Kidney glomerular epithelial cell (primary cell): ENCODE measurements at regions not wholly inside any gene's neighbourhood (a gene's known extent, or its start where the extent isn't known, plus 50 kb on each side); places are given as distances from the start of the nearest gene placed in this dataset.

Source experiments
- DNase-seq: peaks from one replicate; lab custom pipeline; 2025; lab: John Stamatoyannopoulos, UW

- DNase-seq: no peak
Observed at GRCh38 chr6:101212640-101213039, 180.9 kb upstream of the GRIK2 start.

GRCh38 chr6:101222007-101222406, 171.5 kb upstream of the GRIK2 start:
- DNase-seq: no peak

- DNase-seq: no peak
Observed at GRCh38 chr6:101224751-101225150, 168.8 kb upstream of the GRIK2 start.

- no peak for DNase-seq
Observed at GRCh38 chr6:101226677-101227135, 166.8 kb upstream of the GRIK2 start.

- DNase-seq: no peak
Observed at GRCh38 chr6:101230866-101231265, 162.6 kb upstream of the GRIK2 start.

GRCh38 chr6:101231606-101232235, 161.8 kb upstream of the GRIK2 start:
- no peak for DNase-seq

GRCh38 chr6:101232961-101233360, 160.5 kb upstream of the GRIK2 start:
- no peak for DNase-seq

- DNase-seq: no peak
Observed at GRCh38 chr6:101236709-101237108, 156.8 kb upstream of the GRIK2 start.

GRCh38 chr6:101241442-101241841, 152.1 kb upstream of the GRIK2 start:
- no peak for DNase-seq

GRCh38 chr6:101249470-101249869, 144.0 kb upstream of the GRIK2 start:
- DNase-seq: no peak

GRCh38 chr6:101257163-101257562, 136.3 kb upstream of the GRIK2 start:
- no peak for DNase-seq

GRCh38 chr6:101259505-101259904, 134.0 kb upstream of the GRIK2 start:
- no peak for DNase-seq

GRCh38 chr6:101263596-101263995, 129.9 kb upstream of the GRIK2 start:
- DNase-seq: no peak

GRCh38 chr6:101266063-101266462, 127.4 kb upstream of the GRIK2 start:
- DNase-seq: no peak

- DNase-seq: no peak
Observed at GRCh38 chr6:101268541-101268940, 125.0 kb upstream of the GRIK2 start.

- no peak for DNase-seq
Observed at GRCh38 chr6:101275251-101275650, 118.3 kb upstream of the GRIK2 start.

GRCh38 chr6:101276066-101276465, 117.4 kb upstream of the GRIK2 start:
- DNase-seq: no peak

GRCh38 chr6:101279410-101279809, 114.1 kb upstream of the GRIK2 start:
- DNase-seq: no peak

- DNase-seq: no peak
Observed at GRCh38 chr6:101281266-101281665, 112.2 kb upstream of the GRIK2 start.

GRCh38 chr6:101284131-101284530, 109.4 kb upstream of the GRIK2 start:
- no peak for DNase-seq

- no peak for DNase-seq
Observed at GRCh38 chr6:101286146-101286545, 107.4 kb upstream of the GRIK2 start.

GRCh38 chr6:101290346-101290745, 103.2 kb upstream of the GRIK2 start:
- DNase-seq: no peak

GRCh38 chr6:101294051-101294638, 99.4 kb upstream of the GRIK2 start:
- no peak for DNase-seq

- no peak for DNase-seq
Observed at GRCh38 chr6:101294676-101295075, 98.8 kb upstream of the GRIK2 start.
